SH-SY5Y (cell line): ENCODE measurements at regions not wholly inside any gene's neighbourhood (a gene's known extent, or its start where the extent isn't known, plus 50 kb on each side); places are given as distances from the start of the nearest gene placed in this dataset.

Experiments used
- GATA2 ChIP-seq: IDR thresholded peaks from 2 replicates; pipeline ENCODE4 v1.6.1; 2011; ENCODE audit warnings: mild to moderate bottlenecking, low read depth, low read length
- GATA3 ChIP-seq: IDR thresholded peaks from 2 replicates; pipeline ENCODE4 v1.6.1; 2011; ENCODE audit warnings: low read depth, mild to moderate bottlenecking, low read length, moderate library complexity

- TF ChIP-seq GATA2 (no peak), GATA3 (no peak)
These were observed 807.8 kb downstream of the BRINP3 start for GRCh38 chr1:189669846-189670245.
